D341Med (cell line): ENCODE measurements at regions not wholly inside any gene's neighbourhood (a gene's known extent, or its start where the extent isn't known, plus 50 kb on each side); places are given as distances from the start of the nearest gene placed in this dataset.
"Not testable (repeated sequence)": the region's sequence is repeated elsewhere in the genome, so short reads cannot be mapped to it uniquely, and the experiment has no call there.

Experiments
- DNase-seq: peaks from one replicate; pipeline ENCODE4 v3.0.0; 2012; ENCODE audit warnings: low spot score

DNA sequence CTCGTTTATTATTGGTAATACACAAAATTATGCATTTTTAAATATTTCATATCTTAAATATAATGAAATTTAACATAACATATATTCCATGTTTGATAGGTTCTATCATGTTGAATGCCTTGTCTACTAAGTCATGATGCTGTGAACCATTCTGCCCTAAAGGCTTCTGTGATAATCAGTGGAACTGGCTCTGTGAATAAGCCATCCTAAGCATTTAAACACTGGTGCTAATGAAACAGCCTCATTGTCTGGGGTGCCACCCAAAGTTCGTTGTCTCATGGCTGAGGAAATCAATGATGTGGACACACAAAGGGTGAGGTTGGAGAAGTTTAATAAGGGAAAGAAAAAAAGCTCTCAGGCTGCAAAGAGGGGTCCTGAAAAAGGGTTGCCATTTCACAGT is 264.7 kb upstream of the ZRANB2 start:
- no peak for DNase-seq

DNA sequence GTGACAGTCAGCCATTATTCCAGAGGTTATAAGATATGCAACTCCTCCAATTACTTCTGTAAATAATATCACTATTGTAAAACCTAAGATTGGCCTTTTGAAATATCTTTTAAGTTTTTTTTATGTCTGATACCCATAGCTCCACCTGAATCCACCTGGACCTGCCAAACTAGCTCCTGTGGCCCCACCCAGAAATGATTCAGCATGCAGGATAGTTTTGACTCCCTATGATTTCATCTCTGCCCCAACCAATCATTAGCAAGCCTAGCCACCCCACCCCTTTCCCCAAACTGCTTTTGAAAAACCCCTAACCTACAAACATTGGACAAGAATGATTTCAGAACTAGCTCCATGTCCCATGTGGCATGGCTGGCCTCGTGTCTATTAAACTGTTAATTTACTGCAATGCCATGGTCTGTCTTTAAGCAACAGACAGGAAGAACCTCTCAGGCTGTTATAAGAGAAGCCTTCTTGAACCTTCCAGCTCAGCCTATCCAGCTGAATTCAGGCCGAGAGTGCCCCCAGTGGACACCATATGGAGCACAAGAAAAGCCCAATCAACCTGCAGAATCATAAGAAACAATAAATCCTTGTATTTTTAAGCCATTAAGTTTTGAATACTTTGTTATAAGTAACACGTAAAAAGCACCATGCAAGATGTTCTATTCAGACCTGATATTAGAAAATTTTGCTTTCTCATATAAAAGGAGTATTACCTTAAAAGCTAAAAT is 263.0 kb upstream of the ZRANB2 start:
- no peak for DNase-seq

DNA sequence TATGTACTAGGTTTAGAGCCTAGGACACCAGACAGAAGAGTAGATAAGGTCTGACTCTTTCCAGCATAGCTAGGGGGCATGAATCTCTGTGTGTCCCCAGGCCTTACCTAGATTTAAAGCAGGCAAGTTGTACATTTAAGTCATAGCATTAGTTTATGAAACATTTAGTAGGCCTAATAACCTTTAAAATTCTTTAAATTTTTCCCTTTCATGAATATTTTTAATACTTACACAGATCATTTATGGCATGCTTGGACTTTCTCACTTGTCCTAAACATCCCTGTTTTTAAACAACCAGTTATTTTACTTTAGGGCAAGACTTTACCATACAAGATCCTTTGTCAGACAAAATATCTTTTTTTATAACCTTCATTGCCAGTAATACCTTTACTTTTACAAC is 258.4 kb upstream of the ZRANB2 start:
- no peak for DNase-seq

DNA sequence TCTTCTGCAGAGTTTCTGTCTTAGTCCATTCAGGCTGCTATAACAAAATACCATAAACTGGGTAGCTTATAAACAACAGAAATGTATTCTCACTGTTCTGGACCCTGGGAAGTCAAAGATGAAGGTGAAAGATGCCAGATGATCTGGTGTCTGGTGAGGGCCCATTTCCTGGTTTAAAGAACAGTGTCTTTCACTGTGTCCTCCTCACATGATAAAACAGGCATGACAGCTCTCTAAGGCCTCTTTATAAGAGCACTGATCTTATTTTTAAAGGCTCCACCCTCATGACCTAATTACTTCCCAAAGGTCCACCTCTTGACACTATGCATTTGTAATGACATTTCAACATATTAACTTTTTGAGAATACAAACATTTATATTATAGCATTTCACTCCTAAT is 250.2 kb upstream of the ZRANB2 start:
- no peak for DNase-seq

DNA sequence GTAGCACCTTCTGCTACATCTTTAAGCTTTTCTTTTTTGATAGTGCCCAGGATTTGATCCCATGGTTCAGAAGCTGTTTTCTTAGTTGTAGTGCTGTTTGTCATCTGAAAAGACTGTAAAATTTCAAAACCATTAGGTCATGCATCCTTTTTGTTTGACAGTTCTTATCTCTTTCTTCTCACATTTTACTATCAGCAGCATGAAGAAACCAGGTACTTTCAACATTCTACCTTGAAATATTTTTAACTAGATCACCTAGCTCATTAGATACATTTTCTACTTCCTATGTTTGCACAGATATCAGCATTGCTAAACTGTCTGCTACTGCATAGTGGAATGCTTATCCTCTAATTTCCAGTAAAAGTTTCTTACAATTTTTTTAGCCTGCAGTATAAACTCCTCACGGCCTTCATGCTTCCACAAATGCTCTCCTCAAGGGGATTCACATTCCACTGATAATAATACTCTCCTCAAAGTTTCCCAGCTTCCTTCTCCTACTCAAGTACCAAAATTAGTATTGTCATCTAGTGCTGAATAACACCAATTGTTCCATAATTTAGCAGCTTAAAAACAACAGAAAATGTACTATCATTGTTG is 243.9 kb upstream of the ZRANB2 start:
- DNase-seq: no peak

DNA sequence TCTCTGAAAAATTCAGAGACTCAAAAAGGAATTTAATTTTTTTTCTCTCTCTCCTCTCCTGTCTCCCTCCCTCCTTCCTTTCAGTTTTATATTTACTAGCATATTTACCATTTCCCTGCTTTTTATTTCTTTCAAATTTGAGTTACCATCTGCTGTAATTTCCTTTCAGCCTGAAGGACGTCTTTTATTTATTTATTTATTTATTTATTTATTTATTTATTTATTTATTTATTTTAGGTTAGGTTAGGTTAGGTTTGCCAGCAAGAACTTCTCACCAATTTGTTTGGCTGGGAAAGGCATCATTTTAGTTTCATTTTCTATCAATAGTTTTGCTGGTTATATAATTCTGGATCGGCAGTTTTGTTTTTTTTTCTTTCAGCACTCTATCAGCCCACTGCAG is 231.7 kb upstream of the ZRANB2 start:
- DNase-seq: no peak

DNA sequence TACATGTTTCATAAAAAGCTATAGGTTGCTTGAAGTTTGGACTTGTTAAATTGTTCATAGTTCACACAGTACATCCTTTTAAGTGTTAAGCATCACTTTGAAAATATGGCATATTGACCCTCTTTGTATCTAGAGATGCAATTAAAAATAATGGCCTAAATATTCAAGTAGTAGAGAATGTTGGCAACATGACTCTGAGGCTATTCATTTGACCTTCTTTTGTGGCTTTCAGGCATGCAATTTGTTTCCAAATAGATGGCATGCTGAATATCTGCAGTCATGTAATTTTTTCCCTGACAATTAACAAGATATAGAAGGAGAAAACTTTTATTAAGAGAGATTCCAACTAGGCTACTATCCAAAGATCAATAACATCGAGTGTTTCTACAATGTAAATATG is 230.5 kb upstream of the ZRANB2 start:
- no peak for DNase-seq

DNA sequence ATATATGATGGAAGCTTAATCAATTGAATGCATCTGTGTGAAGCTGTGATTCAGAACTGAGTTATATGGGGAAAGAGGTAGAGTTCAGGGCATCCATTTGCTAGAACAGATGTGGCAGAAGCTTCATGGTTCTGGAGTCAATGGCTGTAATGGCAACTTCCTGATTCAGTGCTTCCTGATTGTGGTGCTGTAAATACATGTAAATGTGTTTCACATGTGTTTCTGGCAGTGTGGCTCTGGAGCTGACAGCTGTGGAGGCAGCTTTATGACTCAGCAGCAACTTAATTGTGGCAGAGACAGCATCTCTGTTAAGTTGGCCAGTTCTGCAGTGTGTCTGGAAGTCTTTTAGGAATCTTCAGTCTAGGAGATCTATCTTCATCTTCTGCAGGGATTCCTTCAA is 226.6 kb upstream of the ZRANB2 start:
- no peak for DNase-seq

DNA sequence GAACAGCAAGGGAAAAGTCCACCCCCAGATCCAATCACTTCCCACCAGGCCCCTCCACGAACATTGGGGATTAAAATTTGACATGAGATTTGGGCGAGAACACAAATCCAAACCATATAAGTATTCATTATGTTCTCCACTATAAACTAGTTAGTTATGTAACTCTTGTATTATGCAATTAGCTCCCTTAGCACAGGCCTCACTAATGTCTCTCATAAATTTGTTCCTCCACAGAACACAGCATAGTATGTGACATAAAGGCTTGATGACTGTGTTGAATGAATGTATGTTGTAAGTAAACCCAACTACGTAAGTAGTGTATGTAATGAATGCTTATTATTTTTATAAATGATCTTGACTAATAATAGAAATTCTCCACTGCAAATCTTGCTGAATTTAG is 223.3 kb upstream of the ZRANB2 start:
- DNase-seq: no peak

DNA sequence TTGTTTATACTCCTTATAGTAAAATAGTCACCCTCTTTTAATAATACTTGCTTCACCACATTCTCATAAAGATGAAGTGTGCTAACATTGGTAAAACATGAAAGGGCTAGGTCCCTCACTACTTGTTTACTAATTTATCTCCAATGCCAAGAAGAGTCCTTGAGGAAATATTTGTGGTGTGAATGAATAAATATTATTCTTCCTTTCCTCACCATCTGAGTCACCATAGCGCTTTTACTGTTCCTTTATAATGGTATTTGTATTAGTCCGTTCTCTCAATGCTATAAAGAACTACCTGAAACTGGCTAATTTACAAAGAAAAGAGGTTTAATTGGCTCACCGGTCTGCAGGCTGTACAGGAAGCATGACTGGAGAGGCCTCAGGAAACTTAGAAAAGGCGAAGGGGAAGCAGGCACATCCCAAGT is 222.8 kb upstream of the ZRANB2 start:
- no peak for DNase-seq

DNA sequence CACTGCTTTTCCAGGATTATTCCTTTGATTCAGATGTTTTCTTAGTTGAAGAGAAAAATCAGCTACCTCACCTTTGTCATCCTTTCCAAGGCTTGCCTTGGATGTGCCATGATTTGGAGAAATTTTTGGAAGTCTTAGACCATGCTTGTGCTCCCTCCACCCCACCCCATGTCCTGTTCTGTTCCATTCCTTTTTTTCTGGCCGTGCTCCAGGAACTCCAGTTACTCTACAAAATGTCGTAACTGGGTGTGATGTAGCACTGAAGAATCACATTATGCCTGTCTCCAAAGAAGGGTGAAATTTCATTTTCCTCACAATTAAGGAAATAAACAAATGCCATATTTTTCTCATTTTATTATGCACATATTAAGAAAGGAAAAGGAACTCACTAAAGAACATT is 217.8 kb upstream of the ZRANB2 start:
- no peak for DNase-seq

DNA sequence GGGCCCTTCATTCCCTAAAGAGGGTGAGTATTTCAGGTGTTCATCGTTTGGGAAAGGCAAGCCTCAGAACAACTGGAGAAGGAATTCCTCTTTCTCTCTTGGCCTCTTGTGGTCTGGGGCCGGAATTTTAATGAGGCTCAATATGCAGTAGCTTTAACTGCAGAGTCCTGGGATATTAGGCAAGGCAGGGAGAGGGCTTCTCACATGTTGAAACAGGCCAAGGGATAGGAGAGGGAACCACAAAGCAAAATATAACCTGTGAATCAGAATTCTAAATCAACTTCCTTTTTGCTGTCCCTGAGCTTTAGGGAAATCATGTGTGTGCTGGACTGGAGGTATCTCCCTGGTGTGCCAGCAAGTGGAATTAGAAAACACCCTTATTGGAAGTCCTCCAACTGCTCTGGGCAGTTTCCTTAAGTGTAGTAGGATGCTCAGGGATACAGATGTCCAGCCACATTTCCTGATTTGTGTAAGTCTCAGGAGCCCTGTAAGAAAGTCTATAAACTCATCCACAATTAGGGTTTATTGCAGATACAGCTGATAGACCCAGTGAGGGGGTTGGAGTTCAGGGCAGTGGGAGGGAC is 215.8 kb upstream of the ZRANB2 start:
- no peak for DNase-seq

DNA sequence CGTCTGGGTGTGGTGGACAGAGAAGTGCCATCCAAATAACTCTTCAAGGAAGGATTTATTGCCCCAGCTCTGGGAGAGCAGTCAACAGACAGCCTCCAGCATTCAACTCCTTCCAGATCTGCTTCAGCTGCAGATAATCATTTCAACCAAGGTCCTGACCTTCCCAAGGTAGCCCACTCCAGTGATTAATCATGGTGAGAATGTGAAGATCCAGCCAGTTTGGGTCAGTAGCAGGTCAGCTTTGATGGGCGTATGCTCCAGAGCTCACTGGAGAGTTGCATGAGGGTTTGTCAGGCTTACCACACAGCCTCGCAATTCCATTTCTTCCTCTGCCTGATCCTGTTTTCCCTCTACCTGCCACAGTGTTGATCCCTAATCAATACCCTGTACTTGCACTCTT is 214.5 kb upstream of the ZRANB2 start:
- no peak for DNase-seq

DNA sequence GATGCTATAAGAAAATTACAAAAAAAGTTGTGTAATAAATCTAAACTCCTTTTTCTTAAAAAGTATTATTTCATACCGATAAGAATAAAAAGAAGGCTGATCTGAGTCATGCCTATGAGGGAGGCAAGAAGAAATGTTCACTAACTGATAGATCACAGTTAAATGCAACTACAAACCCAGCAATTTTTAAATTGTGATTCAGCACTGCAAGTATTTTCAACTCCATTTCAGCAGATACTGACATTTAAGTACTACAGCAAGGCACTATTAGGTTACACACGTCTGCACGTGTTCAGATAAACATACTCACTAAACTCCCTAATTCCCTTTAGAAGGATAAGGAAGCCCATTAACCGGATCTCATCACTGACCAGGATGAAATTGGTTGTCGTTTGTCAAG is 213.3 kb upstream of the ZRANB2 start:
- no peak for DNase-seq

DNA sequence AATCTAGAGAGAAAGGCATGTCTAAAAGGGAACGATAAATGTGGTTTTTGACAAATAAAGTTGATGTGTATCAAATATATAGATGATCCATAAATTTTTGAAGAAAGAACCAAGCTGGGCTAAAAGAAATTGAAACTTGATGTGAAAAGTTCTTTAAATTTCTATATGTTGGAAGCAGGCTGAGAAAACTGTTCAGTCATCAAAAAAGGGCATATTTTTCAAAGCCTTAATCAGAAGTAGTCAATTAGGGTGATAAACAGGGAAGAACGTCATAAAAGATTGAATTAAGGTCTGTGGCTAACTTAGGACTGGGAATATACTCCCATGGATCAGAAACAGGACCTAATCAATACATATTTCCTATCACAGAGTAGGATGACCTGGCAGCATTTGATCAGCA is 211.4 kb upstream of the ZRANB2 start:
- no peak for DNase-seq

DNA sequence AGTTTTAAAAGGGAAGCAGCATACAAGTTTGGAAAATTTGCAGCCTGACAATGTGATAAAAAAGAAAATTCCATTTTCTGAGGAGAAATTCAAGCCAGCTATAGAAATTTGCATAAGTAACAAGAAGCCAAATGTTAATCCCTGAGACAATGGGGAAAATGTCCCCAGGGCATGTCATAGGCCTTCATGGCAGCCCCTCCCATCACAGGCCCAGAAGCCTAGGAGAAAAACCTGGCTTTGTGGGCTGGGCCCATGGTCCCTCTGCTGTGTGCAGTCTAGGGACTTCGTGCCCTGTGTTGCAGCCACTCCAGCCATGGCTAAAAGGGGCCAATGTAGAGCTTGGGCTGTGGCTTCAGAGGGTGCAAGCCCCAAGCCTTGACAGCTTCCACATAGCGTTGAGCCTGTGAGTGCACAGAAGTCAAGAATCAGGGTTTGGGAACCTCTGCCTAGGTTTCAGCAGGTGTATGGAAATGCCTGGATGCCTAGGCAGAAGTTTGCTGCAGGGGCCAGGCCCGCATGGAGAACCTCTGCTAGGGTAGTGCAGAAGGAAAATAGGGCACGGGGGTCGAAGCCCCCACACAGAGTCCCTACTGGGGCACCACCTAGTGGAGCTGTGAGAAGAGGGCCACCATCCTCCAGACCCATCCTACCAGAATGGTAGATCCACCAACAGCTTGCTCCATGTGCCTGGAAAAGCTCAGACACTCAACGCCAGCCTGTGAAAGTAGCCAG is 209.8 kb upstream of the ZRANB2 start:
- not testable (repeated sequence) for DNase-seq

DNA sequence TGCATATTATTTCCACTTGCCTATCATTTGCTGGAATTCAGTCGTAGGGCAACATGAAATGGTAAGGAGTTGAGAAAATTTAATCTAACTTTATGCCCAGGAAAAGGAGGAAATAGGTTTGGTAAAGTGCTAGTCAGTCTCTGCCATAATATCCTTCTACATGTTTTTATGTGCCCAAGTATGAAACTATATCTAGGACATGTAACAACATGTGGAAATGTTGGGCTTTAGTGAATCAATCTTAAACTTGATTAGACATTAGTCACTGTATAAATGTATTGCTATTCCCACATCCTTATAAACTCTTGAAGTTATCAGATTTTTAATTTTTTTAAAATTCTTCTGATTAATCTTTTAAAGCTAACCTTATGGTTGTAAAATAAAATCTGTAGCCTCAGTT is 204.7 kb upstream of the ZRANB2 start:
- DNase-seq: no peak

DNA sequence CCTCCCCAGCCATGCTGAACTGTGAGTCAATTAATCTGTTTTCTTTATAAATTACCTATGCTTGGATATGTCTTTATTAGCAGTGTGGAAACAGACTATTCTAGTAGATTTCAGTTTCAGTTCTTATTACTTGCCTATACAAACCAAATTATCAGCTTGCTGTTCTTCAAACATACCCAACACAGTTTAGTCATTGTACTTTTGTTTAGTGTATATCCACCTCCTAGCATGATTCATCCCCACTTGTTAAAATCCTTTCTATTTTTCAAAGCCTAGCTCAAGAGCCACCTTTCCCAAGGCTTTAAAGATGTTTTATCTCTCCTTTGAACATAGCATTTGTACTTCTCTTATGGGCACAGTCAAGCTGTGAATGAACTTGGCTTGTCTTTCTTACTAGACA is 195.6 kb upstream of the ZRANB2 start:
- DNase-seq: no peak

DNA sequence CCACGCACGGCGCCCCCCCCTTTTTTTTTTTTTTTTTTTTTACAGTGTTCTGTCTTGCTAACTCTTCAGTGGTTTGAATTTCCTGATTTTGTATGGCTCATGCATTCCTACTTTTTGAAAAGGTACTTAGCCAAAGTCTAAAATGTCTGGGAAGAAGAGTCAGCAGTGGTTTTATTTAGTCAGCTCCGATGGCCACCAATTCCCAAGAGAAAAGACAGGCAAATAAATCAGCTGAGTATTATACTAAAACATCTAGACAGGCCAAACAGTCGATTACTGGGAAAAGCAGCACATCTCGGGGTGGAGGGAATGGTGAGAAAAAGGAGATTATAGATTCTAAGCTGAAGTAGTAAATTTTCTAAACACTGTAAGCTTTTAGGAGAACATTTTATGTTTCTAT is 192.5 kb upstream of the ZRANB2 start:
- no peak for DNase-seq

DNA sequence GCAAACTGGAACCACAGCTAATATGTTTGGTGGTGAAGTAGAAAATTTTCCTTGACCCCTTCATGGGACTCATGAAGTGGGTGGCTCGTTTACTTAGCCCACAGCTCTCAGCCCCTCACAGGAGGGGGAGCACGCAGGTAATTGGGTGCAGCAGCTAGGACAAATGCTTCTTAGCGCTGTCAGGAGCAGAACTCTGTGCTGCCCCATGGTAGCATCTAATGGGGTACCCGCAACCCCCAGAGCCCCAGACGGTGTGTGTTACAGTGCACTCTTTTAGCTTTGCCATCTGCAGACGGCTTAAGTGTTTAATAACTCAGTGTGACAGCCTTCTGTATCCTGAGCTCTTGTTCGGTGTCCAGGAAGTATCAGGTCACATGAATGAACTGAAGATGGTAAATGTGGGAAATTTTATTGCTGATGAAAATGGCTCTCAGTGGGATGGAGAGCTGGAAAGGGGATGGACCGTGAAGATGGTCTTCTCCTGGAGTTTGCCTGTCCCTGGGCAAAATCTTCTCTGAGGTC is 189.6 kb upstream of the ZRANB2 start:
- no peak for DNase-seq

DNA sequence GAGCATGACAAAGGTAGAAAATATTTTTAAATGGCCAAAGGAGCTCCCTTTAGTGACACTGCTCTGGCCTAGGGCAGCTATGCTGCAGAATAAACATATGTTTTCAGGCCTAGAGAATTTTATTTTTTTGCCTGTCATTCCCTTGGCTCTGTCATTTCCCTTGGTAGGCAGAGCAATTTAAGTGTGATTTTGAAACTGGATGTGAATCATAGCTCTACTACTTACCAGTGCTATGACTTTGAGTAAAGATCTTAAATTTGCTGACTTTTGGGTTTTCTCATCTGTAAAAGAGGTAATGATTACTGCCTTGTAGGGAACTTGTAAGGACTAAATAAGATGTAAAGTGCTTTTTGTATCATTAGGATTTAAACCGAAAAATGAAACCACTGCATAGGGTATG is 189.0 kb upstream of the ZRANB2 start:
- no peak for DNase-seq

DNA sequence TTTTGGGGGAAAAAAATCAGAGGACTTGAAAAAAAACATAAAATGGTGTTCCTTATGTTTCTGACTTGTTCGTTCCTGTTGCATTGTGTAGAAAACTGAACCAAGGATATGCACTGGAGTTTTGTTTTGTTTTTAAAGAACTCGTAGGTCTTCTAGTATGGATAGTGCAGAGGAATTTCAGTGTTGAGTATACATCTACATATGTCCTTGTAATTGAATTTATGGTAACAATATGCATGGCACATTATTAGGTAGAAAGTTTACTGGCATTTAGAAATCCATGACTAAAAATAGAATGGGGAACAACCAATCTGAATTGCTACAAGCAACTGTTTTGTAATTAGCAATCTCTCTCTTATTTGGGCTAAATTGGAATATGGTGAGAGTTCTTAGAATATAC is 188.3 kb upstream of the ZRANB2 start:
- no peak for DNase-seq

DNA sequence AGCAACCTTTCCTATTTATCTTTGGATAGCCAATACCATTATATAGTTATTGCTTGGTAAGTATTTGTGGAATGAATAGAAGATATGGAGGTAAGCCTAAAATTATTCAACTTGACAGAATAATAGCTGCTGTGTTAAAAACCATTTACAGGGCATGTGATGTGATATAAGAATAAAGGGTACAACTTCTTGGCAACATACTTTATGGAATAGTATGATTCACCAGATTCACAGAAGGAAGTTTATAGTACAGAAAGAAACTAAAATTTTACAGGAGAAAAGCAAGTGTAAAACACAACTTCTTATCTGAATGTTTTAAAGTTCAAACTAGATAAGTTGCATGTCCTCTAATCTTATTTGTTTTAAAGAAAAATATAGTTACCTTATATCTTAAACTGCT is 186.4 kb upstream of the ZRANB2 start:
- no peak for DNase-seq
